AG10803 (cell line): ENCODE measurements at regions not wholly inside any gene's neighbourhood (a gene's known extent, or its start where the extent isn't known, plus 50 kb on each side); places are given as distances from the start of the nearest gene placed in this dataset.
A peak's percentile ranks its signal among the peaks of the same experiment; 100 is the strongest.
"Not testable (repeated sequence)": the region's sequence is repeated elsewhere in the genome, so short reads cannot be mapped to it uniquely, and the experiment has no call there.

Experiments used
- DNase-seq: peaks from one replicate; pipeline ENCODE4 v3.0.0; 2010; ENCODE audit warnings: low read depth
- H3K4me3 ChIP-seq: 2 replicates; pipeline ENCODE4 v1.5.1; 2011; ENCODE audit warnings: mild to moderate bottlenecking, low read length, control low read depth
- CTCF ChIP-seq: conservative IDR thresholded peaks from 2 replicates; pipeline ENCODE4 v1.5.1; 2011; ENCODE audit warnings: mild to moderate bottlenecking, low read length, control low read depth, inconsistent platforms

GRCh38 chr17:36844013-36844412, 93.3 kb upstream of the LHX1 start:
- H3K4me3 ChIP-seq = no peak overlapping the region
- no peak for DNase-seq
- TF ChIP-seq CTCF = no peak

GRCh38 chr17:36844601-36845000, 92.7 kb upstream of the LHX1 start:
- no peak overlapping the region for H3K4me3 ChIP-seq
- TF ChIP-seq CTCF = no peak
- no peak for DNase-seq

DNA sequence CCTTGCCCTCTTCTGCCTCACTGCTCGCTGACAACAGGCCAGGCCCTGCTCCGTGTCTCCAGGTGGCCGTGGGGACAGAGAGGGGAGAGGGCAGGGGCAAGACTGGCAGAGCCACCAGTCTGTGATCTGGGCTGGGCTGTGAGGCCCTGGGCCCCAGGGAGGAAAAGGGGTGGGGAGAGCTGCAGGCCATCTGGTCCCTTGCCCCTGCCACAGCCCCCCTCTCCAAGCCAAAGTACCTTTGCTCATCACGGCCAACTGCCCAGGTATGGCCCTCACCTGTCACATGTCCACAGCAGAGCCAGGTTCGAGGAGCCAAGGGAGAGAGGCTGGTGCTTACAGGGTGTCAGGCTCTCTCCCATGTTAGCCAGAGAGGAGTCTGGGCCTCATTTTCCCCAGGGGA, 91.4 kb upstream of the LHX1 start:
- H3K4me3 ChIP-seq = no peak overlapping the region
- no peak for DNase-seq
- no peak for TF ChIP-seq CTCF

DNA sequence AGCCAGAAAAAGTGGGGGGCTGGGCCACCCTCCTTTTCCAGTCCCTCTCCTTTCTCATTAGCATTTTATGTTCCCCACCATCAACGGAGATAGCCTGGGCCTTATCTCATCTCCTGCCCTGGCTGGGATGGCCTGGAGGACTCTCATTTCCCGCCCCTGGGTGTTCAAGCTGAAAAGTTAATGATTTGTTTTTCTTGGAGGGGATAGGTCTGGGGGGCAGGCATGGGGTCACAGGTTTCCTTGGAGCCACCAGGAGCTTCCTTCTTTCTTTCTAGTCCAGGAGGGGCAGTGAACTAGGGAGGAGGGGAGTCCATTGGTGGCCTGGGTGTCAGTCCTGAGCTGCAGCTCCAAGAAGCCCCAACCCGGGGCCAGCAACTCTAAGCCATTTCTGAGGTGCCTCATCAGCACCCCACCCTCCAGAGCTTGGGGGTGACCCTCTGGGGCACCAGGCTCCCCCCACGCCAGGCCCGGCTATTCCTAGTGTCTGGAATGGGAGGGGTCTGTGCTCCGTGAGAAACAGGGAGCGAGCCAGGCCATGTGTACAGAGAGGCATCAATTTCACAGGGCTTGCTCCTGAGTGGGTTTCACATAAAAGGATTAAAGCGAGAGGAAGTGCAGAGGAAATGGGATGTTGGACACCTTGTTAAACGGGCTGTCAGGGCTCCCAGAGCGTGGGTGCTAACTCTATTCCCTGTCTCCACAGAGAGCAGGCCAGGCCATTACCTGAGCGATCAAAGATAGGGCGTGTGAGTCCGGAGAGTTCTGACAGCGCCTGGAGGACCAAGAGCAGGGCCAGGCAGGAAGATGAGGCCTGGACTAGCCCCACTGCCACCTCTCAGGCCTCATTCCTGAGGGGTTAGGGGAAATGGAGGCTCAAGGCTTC, 90.6 kb upstream of the LHX1 start:
- TF ChIP-seq CTCF = no peak
- no peak for DNase-seq
- no peak overlapping the region for H3K4me3 ChIP-seq

DNA sequence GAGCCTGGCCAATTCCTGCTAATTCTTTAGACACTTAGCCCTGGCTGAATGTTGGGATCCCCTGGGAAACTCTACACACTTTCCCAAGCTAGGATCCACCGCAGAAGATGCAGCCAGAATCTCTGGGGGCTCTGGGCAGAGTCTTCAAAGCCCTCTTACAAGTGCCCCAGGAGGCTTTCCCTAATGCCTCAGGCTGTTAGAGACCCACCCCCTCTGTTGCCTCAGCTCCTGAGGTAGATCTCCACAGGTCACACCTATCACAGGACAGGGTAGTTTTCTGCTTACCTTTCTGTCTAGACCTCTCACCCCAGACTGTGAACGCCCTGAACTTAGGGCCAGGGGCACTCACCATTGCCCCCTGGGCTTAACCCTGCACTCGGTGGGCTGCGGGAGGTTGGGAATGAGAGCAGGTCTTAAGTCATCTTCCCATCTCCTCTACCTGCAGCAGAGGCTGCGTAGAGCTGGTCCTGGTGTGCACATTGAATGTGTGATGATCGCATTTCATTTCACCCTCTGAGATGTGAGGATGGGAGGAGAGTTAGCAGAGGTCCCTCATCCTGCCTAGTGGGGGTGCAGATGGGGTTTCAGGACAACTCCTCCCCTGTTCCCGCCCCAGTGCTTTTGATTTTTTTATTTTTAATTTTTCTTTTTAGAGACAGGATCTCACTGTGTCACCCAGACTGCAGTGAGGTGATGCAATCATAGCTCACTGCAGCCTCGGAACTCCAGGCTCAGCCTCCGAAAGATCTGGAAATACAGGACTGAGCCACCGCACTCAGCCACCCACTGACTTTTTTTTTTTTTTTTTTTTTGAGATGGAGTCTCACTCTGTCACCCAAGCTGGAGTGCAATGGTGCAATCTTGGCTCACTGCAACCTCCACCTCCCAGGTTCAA, 89.0 kb upstream of the LHX1 start:
- TF ChIP-seq CTCF = no peak

DNA sequence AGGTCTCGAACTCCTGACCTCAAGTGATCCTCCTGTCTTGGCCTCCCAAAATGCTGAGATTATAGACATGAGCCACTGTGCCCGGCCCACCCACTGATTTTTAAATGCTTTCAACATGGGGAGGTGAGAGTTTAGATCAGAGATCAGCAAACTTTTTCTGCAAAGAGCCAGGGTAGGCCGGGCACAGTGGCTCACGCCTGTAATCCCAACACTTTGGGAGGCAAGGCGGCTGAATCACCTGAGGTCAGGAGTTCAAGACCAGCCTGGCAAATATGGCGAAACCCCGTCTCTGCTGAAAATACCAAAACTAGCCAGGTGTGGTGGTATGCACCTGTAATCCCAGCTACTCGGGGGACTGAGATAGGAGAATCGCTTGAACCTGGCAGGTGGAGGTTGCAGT, 88.3 kb upstream of the LHX1 start:
- not testable (repeated sequence) for DNase-seq, H3K4me3 ChIP-seq

More for the DNA sequence above, 89.0 kb upstream of the LHX1 start:
- H3K4me3 ChIP-seq = no peak overlapping the region
- DNase-seq = no peak

DNA sequence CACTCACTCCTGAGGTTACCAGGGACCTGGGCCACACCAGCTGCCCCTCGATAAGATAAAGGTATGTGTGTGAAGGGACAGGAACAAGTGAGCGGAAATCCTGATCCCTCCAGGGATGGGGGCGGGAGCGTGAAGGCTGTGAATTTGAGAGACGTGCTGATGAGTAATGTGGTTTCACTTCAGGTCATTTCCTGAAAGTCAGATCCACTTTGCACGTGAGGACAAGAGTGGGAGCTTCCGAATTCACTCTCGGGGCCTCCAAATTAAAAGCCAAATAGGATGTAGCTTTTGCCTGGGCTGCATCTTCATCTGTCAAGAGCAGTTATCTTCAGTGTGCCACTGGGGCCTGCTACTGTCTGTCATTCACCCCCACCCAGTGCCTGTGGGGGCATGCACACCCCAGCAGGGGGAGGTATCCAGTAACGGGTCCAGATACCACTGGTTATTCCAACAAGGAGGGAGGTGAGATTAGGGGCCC, 87.4 kb upstream of the LHX1 start:
- no peak for TF ChIP-seq CTCF
- no peak overlapping the region for H3K4me3 ChIP-seq
- peak; percentile 52 for DNase-seq
